Uterus (tissue), 3 donors: ENCODE measurements at regions not wholly inside any gene's neighbourhood (a gene's known extent, or its start where the extent isn't known, plus 50 kb on each side); places are given as distances from the start of the nearest gene placed in this dataset.

Experiments
- DNase-seq, 2 donors: peaks; one replicate each; pipeline ENCODE4 v3.0.0-alpha.2; 2019 to 2020
- H3K27ac ChIP-seq, 2 donors: fragments of 200-600 bp; sonication (generic); 1 replicate in 1 of 2; 2 replicates in 1 of 2; pipeline ENCODE4 v1.5.1; 2016 to 2018
- H3K27me3 ChIP-seq, 2 donors: fragments of 200-600 bp; sonication (generic); one replicate each; pipeline ENCODE4 v1.5.1; 2018 to 2019; ENCODE audit warnings: control low read depth in 1 of 2
- H3K36me3 ChIP-seq, 2 donors: fragments of 200-600 bp; sonication (generic); one replicate each; pipeline ENCODE4 v1.5.1; 2019; ENCODE audit warnings: control low read depth in 1 of 2
- H3K4me1 ChIP-seq, 2 donors: fragments of 200-600 bp; sonication (generic); one replicate each; pipeline ENCODE4 v1.5.1; 2018 to 2019; ENCODE audit warnings: control low read depth in 1 of 2
- H3K4me3 ChIP-seq, 2 donors: fragments of 200-600 bp; sonication (generic); 1 replicate in 1 of 2; 2 replicates in 1 of 2; pipeline ENCODE4 v1.5.1; 2018 to 2019; ENCODE audit warnings: mild to moderate bottlenecking in 1 of 2
- H3K9me3 ChIP-seq, 2 donors: fragments of 200-600 bp; sonication (generic); one replicate each; pipeline ENCODE4 v1.5.1; 2019; ENCODE audit warnings: control low read depth in 1 of 2
- CTCF ChIP-seq, 4 experiments: fragments of 200-600 bp in 2 of 4; fragments of 450-650 bp in 2 of 4; sonication (generic) in 2 of 4; IDR thresholded peaks; one replicate each; pipeline ENCODE4 v1.5.1; 2016 to 2019; ENCODE audit warnings: antibody characterized with exemption in 4 of 4, mild to moderate bottlenecking in 2 of 4, moderate library complexity in 1 of 4
- POLR2A ChIP-seq, 2 donors: fragments of 450-650 bp; IDR thresholded peaks; one replicate each; pipeline ENCODE4 v1.6.1; 2016; ENCODE audit warnings: antibody characterized with exemption in 2 of 2, mild to moderate bottlenecking in 1 of 2, moderate library complexity in 1 of 2
- intact Hi-C: fragments of 100-400 bp; cut with DNase I; formaldehyde crosslinking; loops from one replicate; pipeline ENCODE4 v1.15.1; 2023; ENCODE audit warnings: low total_unique reads
- donor health status: DM: yes; HTN: yes; CAD: no.

DNA sequence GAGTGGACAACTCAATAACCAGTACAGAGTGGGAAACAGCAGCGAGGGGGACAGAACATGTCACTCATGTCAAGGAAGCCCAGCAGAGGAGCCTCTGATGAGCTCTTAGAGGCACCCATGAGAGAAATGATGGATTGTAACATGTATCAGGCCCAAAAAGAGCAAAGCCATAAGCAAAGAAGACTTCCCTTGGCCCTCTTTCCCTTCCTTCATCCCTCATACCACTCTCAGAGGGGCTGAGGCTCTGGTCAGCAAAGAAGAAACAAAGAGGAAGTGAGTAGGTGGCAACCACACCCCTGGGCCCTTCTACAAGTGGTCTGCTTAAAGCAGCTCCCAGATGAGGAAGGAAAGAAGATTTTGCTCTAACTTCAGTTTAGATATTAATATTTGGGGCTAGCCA lies 112.8 kb downstream of the CDC42EP3 start:
- Histone ChIP-seq H3K4me3 (no peak overlapping the region), H3K36me3 (no peaks in the 10 kb centered on the region), H3K9me3 (no peaks in the 10 kb centered on the region), H3K27me3 (no peaks in the 10 kb centered on the region), H3K27ac (no peak overlapping the region), H3K4me1 (no peaks in the 10 kb centered on the region)
- TF ChIP-seq POLR2A (IDR thresholded peaks at IDR 0.05) (no peak), CTCF (IDR thresholded peaks at IDR 0.05) (no peak)
- intact Hi-C loops, result no loop called here
- DNase-seq, result no peak

- H3K36me3 ChIP-seq, result no peaks in the 10 kb centered on the region
- TF ChIP-seq CTCF (IDR thresholded peaks at IDR 0.05), result no peak
- TF ChIP-seq POLR2A (IDR thresholded peaks at IDR 0.05), result no peak
- H3K4me3 ChIP-seq, result no peak overlapping the region
- no peaks in the 10 kb centered on the region for H3K27me3 ChIP-seq
- no peaks in the 10 kb centered on the region for H3K4me1 ChIP-seq
- no peak overlapping the region for H3K27ac ChIP-seq
- no peak for DNase-seq
- no peaks in the 10 kb centered on the region for H3K9me3 ChIP-seq
- intact Hi-C loops, result no loop called here
Measured at GRCh38 chr2:37560241-37560848, 111.1 kb downstream of the CDC42EP3 start.

DNA sequence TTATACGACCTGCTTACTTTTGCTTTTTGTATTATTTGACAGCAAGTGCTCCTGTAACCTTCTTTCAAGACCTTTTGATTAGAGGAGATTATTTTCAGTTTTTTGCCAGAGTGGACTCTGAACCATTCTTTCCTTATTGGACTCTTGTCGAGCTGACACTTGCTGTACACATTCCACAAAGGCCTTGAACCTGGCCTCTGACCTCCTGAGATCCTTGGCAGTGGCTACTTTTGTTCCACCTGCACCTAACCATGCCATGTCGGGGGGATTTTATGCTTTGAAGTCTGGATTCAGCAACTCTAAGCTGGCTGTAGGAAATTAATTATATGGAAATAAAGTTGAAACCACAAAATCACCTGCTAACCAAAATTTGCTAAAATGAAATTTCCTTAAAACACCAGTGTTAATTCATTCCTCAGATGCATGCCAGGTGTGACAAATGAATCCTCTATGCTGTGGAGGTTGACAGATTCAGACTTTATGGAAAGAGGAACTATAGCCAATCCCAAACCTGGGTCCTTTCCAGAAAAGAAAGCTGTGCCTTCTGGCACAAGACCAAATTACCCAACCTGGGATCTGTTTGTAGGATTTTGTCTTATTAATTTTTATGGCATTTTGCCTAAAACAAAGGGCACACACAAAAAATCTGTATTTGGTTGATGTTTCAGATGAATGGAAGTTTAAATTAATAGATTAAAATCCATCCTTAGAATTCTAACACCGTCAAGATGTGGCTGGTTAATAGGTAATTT lies 110.4 kb downstream of the CDC42EP3 start:
- no peaks in the 10 kb centered on the region for H3K36me3 ChIP-seq
- intact Hi-C loops, result no loop called here
- no peak for DNase-seq
- no peaks in the 10 kb centered on the region for H3K9me3 ChIP-seq
- no peaks in the 10 kb centered on the region for H3K4me1 ChIP-seq
- H3K27ac ChIP-seq, result no peak overlapping the region
- no peak overlapping the region for H3K4me3 ChIP-seq
- no peaks in the 10 kb centered on the region for H3K27me3 ChIP-seq
- TF ChIP-seq POLR2A (IDR thresholded peaks at IDR 0.05) (no peak), CTCF (IDR thresholded peaks at IDR 0.05) (no peak)

DNA sequence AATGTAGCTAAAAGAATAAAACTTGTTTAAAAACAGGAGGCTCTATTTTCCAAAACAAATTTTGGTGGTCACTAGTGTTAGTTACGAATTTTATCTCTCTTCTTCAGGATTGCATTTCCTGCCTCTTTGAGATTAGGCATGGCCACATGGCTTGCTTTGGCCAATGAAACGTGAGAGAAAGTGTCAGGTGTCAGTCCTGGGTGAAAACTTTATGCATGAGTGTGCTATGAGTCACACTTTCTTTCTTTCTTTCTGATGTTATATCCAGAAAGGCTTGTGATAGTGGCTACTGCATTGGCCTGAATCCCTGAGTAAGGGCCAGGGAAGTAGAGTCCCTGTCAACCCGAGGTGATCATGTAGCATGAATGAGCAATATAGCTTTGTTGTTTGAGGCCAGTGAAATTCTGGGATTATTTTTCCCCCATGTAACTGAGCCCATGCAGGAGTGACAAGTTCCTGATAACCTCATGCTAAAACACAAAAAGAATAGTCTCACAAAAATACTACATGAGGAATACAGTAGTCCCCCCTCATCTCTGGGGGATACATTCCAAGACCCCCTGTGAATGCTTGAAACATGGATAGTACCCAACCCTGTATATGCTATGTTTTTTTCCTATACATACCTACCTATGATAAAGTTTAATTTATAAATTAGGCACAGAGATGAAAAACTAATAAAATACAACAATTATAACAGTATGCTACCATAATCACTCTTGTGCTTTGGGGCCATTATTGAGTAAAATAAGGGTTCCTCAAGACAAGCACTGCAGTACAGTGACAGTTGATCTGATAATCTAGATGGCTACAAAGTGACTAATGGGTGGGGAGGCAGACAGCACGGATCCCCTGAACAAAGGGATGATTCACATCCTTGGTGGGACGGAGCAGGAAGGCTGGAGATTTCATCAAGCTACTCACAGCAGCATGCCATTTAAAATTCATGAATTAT lies 109.5 kb downstream of the CDC42EP3 start:
- H3K27ac ChIP-seq, result no peak overlapping the region
- TF ChIP-seq POLR2A (IDR thresholded peaks at IDR 0.05) (no peak), CTCF (IDR thresholded peaks at IDR 0.05) (no peak)
- DNase-seq, result no peak
- H3K27me3 ChIP-seq, result no peaks in the 10 kb centered on the region
- intact Hi-C loops, result no loop called here
- H3K9me3 ChIP-seq, result no peaks in the 10 kb centered on the region
- H3K4me3 ChIP-seq, result no peak overlapping the region
- H3K36me3 ChIP-seq, result no peaks in the 10 kb centered on the region
- no peaks in the 10 kb centered on the region for H3K4me1 ChIP-seq
